ENCODE measurements at regions not wholly inside any gene's neighbourhood (a gene's known extent, or its start where the extent isn't known, plus 50 kb on each side); places are given as distances from the start of the nearest gene placed in this dataset.

DNA sequence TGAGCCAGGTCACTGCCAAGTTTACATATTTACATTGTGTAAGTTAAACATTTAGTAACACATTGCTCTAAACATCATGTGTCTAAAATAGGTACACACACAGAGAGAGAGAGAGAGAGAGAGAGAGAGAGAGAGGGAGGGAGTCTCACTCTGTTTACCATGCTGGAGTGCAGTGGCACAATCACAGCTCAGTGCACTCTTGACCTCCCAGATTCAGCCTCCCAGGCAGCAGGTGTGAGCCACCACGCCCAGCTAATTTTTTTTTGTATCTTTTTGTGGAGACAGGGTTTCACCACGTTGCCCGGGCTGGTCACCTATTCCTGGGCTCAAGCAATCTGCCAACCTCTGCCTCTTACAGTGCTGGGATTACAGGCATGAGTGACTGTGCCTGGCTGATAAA, 1045.3 kb downstream of the TLE1 start:
- TF ChIP-seq FOXP2 (optimal IDR thresholded peaks at IDR 0.05; ENCODE audit: borderline replicate concordance, extremely low read depth, extremely low read length, insufficient read depth) (no peak), POLR2AphosphoS5 (IDR thresholded peaks at IDR 0.05; ENCODE audit: low read depth, low read length) (no peak), SIN3A (IDR thresholded peaks at IDR 0.05; ENCODE audit: borderline replicate concordance, insufficient read depth, low read length) (no peak), REST (IDR thresholded peaks at IDR 0.05; ENCODE audit: insufficient read depth in 1 of 2, low read depth in 2 of 2, low read length in 2 of 2) (no peak), TAF1 (IDR thresholded peaks at IDR 0.05; ENCODE audit: borderline replicate concordance, insufficient read depth, low read length) (no peak)

- no peak for TF ChIP-seq POLR2AphosphoS5 (IDR thresholded peaks at IDR 0.05; ENCODE audit: low read depth, low read length)
- no peak for TF ChIP-seq TAF1 (IDR thresholded peaks at IDR 0.05; ENCODE audit: borderline replicate concordance, insufficient read depth, low read length)
- no peak for TF ChIP-seq FOXP2 (optimal IDR thresholded peaks at IDR 0.05; ENCODE audit: borderline replicate concordance, extremely low read depth, extremely low read length, insufficient read depth)
- no peak for TF ChIP-seq SIN3A (IDR thresholded peaks at IDR 0.05; ENCODE audit: borderline replicate concordance, insufficient read depth, low read length)
- TF ChIP-seq REST (IDR thresholded peaks at IDR 0.05; ENCODE audit: insufficient read depth in 1 of 2, low read depth in 2 of 2, low read length in 2 of 2), result no peak
Measured at GRCh38 chr9:80635065-80635464, 1054.3 kb downstream of the TLE1 start.

GRCh38 chr9:80632041-80632440, 1057.3 kb downstream of the TLE1 start:
- no peak for TF ChIP-seq REST (IDR thresholded peaks at IDR 0.05; ENCODE audit: insufficient read depth in 1 of 2, low read depth in 2 of 2, low read length in 2 of 2)
- no peak for TF ChIP-seq TAF1 (IDR thresholded peaks at IDR 0.05; ENCODE audit: borderline replicate concordance, insufficient read depth, low read length)
- TF ChIP-seq SIN3A (IDR thresholded peaks at IDR 0.05; ENCODE audit: borderline replicate concordance, insufficient read depth, low read length), result no peak

- TF ChIP-seq REST (IDR thresholded peaks at IDR 0.05; ENCODE audit: insufficient read depth in 1 of 2, low read depth in 2 of 2, low read length in 2 of 2), result no peak
- no peak for TF ChIP-seq FOXP2 (optimal IDR thresholded peaks at IDR 0.05; ENCODE audit: borderline replicate concordance, extremely low read depth, extremely low read length, insufficient read depth)
- no peak for TF ChIP-seq POLR2AphosphoS5 (IDR thresholded peaks at IDR 0.05; ENCODE audit: low read depth, low read length)
- TF ChIP-seq SIN3A (IDR thresholded peaks at IDR 0.05; ENCODE audit: borderline replicate concordance, insufficient read depth, low read length), result no peak
Measured at GRCh38 chr9:80622508-80622907, 1050.7 kb downstream of the TLE4 start.

DNA sequence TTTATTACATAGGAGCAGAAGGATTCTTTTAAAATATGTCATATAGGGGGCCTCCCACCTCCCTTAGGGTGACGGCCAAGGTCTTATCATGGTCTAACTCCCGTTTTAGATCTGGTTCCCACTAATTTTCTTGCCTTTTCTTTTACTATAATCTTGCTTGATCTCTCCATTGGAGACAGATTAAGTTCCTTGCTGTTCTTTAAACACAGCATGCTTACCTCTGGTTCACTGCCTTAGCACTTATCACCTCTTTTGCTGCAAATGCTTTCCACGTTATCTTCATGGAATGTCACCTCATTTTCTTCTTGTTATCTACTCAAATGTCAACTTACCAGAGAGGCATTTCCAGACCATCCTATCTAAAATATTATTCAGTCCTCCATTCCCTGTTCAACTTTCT, 1047.6 kb downstream of the TLE4 start:
- no peak for TF ChIP-seq POLR2AphosphoS5 (IDR thresholded peaks at IDR 0.05; ENCODE audit: low read depth, low read length)
- TF ChIP-seq SIN3A (IDR thresholded peaks at IDR 0.05; ENCODE audit: borderline replicate concordance, insufficient read depth, low read length), result no peak
- no peak for TF ChIP-seq TAF1 (IDR thresholded peaks at IDR 0.05; ENCODE audit: borderline replicate concordance, insufficient read depth, low read length)
- TF ChIP-seq REST (IDR thresholded peaks at IDR 0.05; ENCODE audit: insufficient read depth in 1 of 2, low read depth in 2 of 2, low read length in 2 of 2), result no peak
- no peak for TF ChIP-seq FOXP2 (optimal IDR thresholded peaks at IDR 0.05; ENCODE audit: borderline replicate concordance, extremely low read depth, extremely low read length, insufficient read depth)
